Aorta (tissue), 5 donors: ENCODE measurements at regions not wholly inside any gene's neighbourhood (a gene's known extent, or its start where the extent isn't known, plus 50 kb on each side); places are given as distances from the start of the nearest gene placed in this dataset.
"Not testable (repeated sequence)": the region's sequence is repeated elsewhere in the genome, so short reads cannot be mapped to it uniquely, and the experiment has no call there.

ENCODE experiments used
- ATAC-seq: fragments of 200-7000 bp; cut with Tn5 transposase; one replicate; pipeline ENCODE4 v1.9.1; 2022; ENCODE audit warnings: moderate library complexity; ENCODE audit not compliant: low FRiP score
- DNase-seq, 2 donors: peaks; one replicate each; pipeline ENCODE4 v3.0.0-alpha.2; 2020
- H3K27ac ChIP-seq, 2 donors: one replicate each; pipeline ENCODE4 v1.5.1; 2013; ENCODE audit warnings: low read length in 2 of 2, mild to moderate bottlenecking in 2 of 2, moderate library complexity in 2 of 2, control low read depth in 1 of 2, inconsistent platforms in 1 of 2, low read depth in 1 of 2
- H3K27me3 ChIP-seq, 2 donors: one replicate each; pipeline ENCODE4 v1.6.1; 2013; ENCODE audit warnings: control low read depth in 1 of 2, low read length in 1 of 2, mild to moderate bottlenecking in 1 of 2, moderate library complexity in 1 of 2; ENCODE audit not compliant: insufficient read depth in 2 of 2, control insufficient read depth in 1 of 2
- H3K36me3 ChIP-seq, 2 donors: one replicate each; pipeline ENCODE4 v1.6.1; 2013; ENCODE audit warnings: control low read depth in 1 of 2, low read length in 1 of 2, mild to moderate bottlenecking in 1 of 2; ENCODE audit not compliant: insufficient read depth in 2 of 2, control insufficient read depth in 1 of 2
- H3K4me1 ChIP-seq, 2 donors: one replicate each; pipeline ENCODE4 v1.6.1; 2013; ENCODE audit warnings: low read length in 2 of 2, control low read depth in 1 of 2, mild to moderate bottlenecking in 1 of 2, moderate library complexity in 1 of 2; ENCODE audit not compliant: insufficient read depth in 2 of 2, control insufficient read depth in 1 of 2
- H3K4me3 ChIP-seq, 2 donors: one replicate each; pipeline ENCODE4 v1.5.1; 2013; ENCODE audit warnings: low read length in 2 of 2, control low read depth in 1 of 2, mild to moderate bottlenecking in 1 of 2
- H3K9me3 ChIP-seq: one replicate; pipeline ENCODE4 v1.6.1; 2013; ENCODE audit warnings: mild to moderate bottlenecking, low read length; ENCODE audit not compliant: control insufficient read depth
- WGBS, 2 donors: extraction: QIAGEN DNeasy Blood & Tissue Kit; methylation state at CpG; one replicate each; pipeline ENCODE4 v1.1.7; 2013; 5-methylcytosine and 5-hydroxymethylcytosine counted together
- intact Hi-C, 2 donors: fragments of 100-400 bp; cut with DNase I; formaldehyde crosslinking; loops; one replicate each; pipeline versions ENCODE4 v1.14.2 to v1.15.0; 2022
- donor health status: healthy with polysubstance abuse.
- donor health status: Bipolar disorder and iron deficiency.
- donor health status: DM: no; HTN: no; CAD: no.
- donor health status: DM: no; HTN: no; CAD: no.
- donor health status: DM: yes; HTN: yes; CAD: no.

GRCh38 chr20:51935003-51935358 is 132.7 kb upstream of the SALL4 start:
- ATAC-seq = no peak
- WGBS, 2 donors = 63 to 64% methylated on average over 4 of the region's 4 CpGs

GRCh38 chr20:51934301-51935002 is 132.1 kb upstream of the SALL4 start:
- DNase-seq (no peak), ATAC-seq (no peak)
- WGBS, 2 donors = 10 to 12% methylated on average over 11 of the region's 11 CpGs
- intact Hi-C loops = no loop called here
- no peaks in the 10 kb centered on the region for H3K36me3 ChIP-seq
- H3K9me3 ChIP-seq = peaks cover 2% of the 10 kb centered on the region
- H3K27me3 ChIP-seq = no peaks in the 10 kb centered on the region
- peaks cover 0 to 2% of the 10 kb centered on the region in 2 donors for H3K4me1 ChIP-seq
- no peak overlapping the region for H3K4me3 ChIP-seq
- no peak overlapping the region for H3K27ac ChIP-seq

More at GRCh38 chr20:51935003-51935358, 132.7 kb upstream of the SALL4 start:
- H3K27me3 ChIP-seq = no peaks in the 10 kb centered on the region
- H3K4me3 ChIP-seq = no peak overlapping the region
- H3K4me1 ChIP-seq = peaks cover 0 to 2% of the 10 kb centered on the region in 2 donors
- H3K27ac ChIP-seq = no peak overlapping the region
- no peak for DNase-seq
- H3K36me3 ChIP-seq = no peaks in the 10 kb centered on the region
- intact Hi-C loops = no loop called here
- H3K9me3 ChIP-seq = peaks cover 2% of the 10 kb centered on the region

- 55 to 60% methylated on average over 7 of the region's 7 CpGs for WGBS, 2 donors
- ATAC-seq = no peak
- Histone ChIP-seq H3K36me3 (no peaks in the 10 kb centered on the region), H3K9me3 (peaks cover 2% of the 10 kb centered on the region), H3K27ac (no peak overlapping the region), H3K4me1 (peaks cover 0 to 2% of the 10 kb centered on the region in 2 donors), H3K4me3 (no peak overlapping the region), H3K27me3 (no peaks in the 10 kb centered on the region)
- intact Hi-C loops = no loop called here
- no peak for DNase-seq
Observed at GRCh38 chr20:51931371-51931781, 129.1 kb upstream of the SALL4 start.

DNA sequence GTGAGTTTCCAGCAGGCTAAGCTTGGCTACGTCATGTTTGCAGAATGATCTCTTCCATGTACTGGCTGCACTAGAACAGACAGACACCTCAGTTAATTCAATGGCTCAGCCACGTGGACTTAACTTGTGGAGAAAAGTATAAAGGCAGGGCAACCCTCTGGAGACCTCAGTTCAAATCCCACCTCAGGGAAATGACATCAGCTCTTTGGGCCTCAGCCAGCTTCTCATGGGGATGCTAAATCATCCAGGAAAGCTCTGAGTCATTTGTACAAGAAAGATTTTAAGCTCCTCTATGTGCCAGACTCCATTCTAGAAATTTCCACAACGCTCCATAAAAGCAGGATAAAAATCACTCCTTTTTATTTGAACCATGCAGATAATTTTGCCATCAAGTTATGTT is 128.5 kb upstream of the SALL4 start:
- intact Hi-C loops = no loop called here
- no peaks in the 10 kb centered on the region for H3K36me3 ChIP-seq
- H3K4me1 ChIP-seq = peaks cover 0 to 2% of the 10 kb centered on the region in 2 donors
- H3K4me3 ChIP-seq = no peak overlapping the region
- no peaks in the 10 kb centered on the region for H3K27me3 ChIP-seq
- WGBS, 2 donors = 27 to 41% methylated on average over 3 of the region's 3 CpGs
- ATAC-seq = no peak
- H3K27ac ChIP-seq = no peak overlapping the region
- peak in 1 of 2 donors; percentile 50 for DNase-seq
- peaks cover 2% of the 10 kb centered on the region for H3K9me3 ChIP-seq

- Histone ChIP-seq H3K4me1 (peaks cover 0 to 2% of the 10 kb centered on the region in 2 donors), H3K27ac (no peak overlapping the region), H3K9me3 (peaks cover 2% of the 10 kb centered on the region), H3K36me3 (no peaks in the 10 kb centered on the region), H3K27me3 (no peaks in the 10 kb centered on the region), H3K4me3 (no peak overlapping the region)
- ATAC-seq (no peak), DNase-seq (no peak)
- intact Hi-C loops = no loop called here
- WGBS, 2 donors = 66 to 89% methylated on average over 2 of the region's 2 CpGs
Observed at GRCh38 chr20:51928931-51929330, 126.6 kb upstream of the SALL4 start.

DNA sequence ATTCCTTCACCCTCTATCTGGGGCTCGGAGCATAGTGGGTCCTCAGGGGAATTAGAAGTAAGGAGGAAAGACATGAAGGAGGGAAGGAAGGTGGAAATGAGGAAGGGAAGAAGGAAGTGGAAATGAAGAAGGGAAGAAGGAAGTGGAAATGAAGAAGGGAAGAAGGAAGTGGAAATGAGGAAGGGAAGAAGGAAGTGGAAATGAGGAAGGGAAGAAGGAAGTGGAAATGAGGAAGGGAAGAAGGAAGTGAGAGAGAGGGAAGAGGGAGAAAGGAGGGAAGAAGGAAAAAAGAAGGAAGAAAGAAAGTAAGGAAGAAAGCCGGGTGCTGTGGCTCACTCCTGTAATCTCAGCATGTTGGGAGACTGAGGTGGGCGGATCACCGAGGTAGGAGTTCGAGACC is 125.6 kb upstream of the SALL4 start:
- H3K9me3 ChIP-seq, H3K4me3 ChIP-seq, intact Hi-C loops, H3K27ac ChIP-seq, H3K36me3 ChIP-seq, H3K27me3 ChIP-seq, H3K4me1 ChIP-seq, ATAC-seq, DNase-seq: not testable (repeated sequence)
- WGBS, 2 donors = 87 to 89% methylated on average over 5 of the region's 5 CpGs

DNA sequence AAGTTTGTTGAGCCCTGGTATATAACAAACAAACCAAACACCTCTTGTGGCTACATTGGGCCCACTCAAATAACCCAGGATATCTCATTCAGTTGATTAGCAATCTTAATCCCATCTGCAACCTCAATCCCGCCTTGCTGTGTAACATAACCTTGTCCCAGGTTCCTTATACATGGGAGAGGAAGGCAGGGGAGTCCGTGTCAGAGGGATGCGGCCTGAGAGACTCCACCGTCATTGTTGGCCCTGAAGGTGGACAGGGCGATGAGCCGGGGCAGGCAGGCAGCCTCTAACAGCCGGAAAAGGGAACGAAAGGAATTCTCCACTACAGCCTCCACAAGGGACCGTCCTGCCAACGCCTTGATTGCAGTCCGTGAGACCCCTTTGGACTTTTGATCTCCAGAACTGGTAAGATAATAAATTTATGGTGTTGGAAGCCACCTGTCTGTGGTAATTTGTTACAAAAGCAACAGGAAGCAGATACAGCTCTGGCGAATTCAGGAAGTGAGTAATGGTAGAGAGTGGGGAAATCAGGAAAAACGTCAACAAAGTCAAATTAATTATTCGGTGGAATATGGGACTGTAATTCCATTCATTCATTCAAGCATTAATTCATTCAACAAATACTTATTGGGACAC is 124.5 kb upstream of the SALL4 start:
- peaks cover 2% of the 10 kb centered on the region for H3K9me3 ChIP-seq
- WGBS, 2 donors = 66 to 78% methylated on average over 14 of the region's 14 CpGs

GRCh38 chr20:51924509-51924908 is 122.2 kb upstream of the SALL4 start:
- Histone ChIP-seq H3K36me3 (no peaks in the 10 kb centered on the region), H3K9me3 (no peaks in the 10 kb centered on the region), H3K4me1 (no peaks in the 10 kb centered on the region), H3K4me3 (no peak overlapping the region), H3K27me3 (no peaks in the 10 kb centered on the region), H3K27ac (no peak overlapping the region)
- intact Hi-C loops = no loop called here
- WGBS, 2 donors = 77 to 83% methylated on average over 3 of the region's 3 CpGs
- ATAC-seq (no peak), DNase-seq (no peak)

More for the DNA sequence above, 124.5 kb upstream of the SALL4 start:
- Histone ChIP-seq H3K27me3 (no peaks in the 10 kb centered on the region), H3K4me3 (no peak overlapping the region), H3K4me1 (peaks cover 0 to 2% of the 10 kb centered on the region in 2 donors), H3K27ac (no peak overlapping the region), H3K36me3 (no peaks in the 10 kb centered on the region)
- DNase-seq (no peak), ATAC-seq (no peak)
- intact Hi-C loops = no loop called here

DNA sequence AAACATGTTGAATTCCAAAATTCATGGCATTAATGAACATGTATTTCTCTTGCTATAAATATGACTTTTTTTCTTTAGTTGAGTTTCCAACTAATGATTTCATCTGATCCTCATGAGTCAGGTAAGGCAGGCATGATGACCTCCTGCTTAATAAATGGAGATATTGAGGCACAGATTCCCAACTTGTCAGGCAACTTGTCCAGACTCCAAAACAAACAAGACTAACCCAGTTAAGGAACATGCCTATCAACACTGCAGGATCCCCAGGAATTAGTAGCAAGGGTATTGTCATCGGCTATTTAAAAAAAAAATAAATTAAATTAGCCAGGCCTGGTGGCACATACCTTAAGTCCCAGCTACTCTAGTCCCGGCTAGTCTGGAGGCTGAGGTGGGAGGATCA is 121.3 kb upstream of the SALL4 start:
- H3K36me3 ChIP-seq = no peaks in the 10 kb centered on the region
- no peaks in the 10 kb centered on the region for H3K9me3 ChIP-seq
- DNase-seq (no peak), ATAC-seq (no peak)
- no peaks in the 10 kb centered on the region for H3K4me1 ChIP-seq
- H3K4me3 ChIP-seq = no peak overlapping the region
- no peaks in the 10 kb centered on the region for H3K27me3 ChIP-seq
- intact Hi-C loops = no loop called here
- no peak overlapping the region for H3K27ac ChIP-seq
- WGBS, 2 donors = 38 to 48% methylated on average over 2 of the region's 2 CpGs
